HCT116 (cell line): ENCODE measurements at regions not wholly inside any gene's neighbourhood (a gene's known extent, or its start where the extent isn't known, plus 50 kb on each side); places are given as distances from the start of the nearest gene placed in this dataset.

ENCODE experiments used
- ATAC-seq: fragments of 200-7000 bp; cut with Tn5 transposase; 2 replicates; pipeline ENCODE4 v1.9.1; 2020; ENCODE audit warnings: mild to moderate bottlenecking, moderate library complexity
- BruUV-seq: library from RNA; stranded (reverse); fragments of 400-500 nt; replicated peaks from 2 replicates; lab custom pipeline; 2021; lab: Mats Ljungman, UMichigan
- CTCF ChIA-PET: fragments of 300-600 bp; sonication (Branson Sonifier 250); formaldehyde crosslinking; loops from one replicate; lab custom pipeline; 2021; ENCODE audit warnings: antibody characterized with exemption; lab: Charles Lee
- POLR2A ChIA-PET: fragments of 300-600, 350-600 bp; sonication (Branson Sonifier 250); formaldehyde crosslinking; loops from one replicate; lab custom pipeline; 2021; ENCODE audit warnings: antibody characterized with exemption; lab: Charles Lee
- RAD21 ChIA-PET, 2 experiments: fragments of 300-600 bp; sonication (Branson Sonifier 250); formaldehyde crosslinking; loops; one replicate each; lab custom pipeline; 2023; ENCODE audit warnings: low total read pairs in 2 of 2; ENCODE audit not compliant: uncharacterized antibody in 2 of 2, unreplicated experiment in 2 of 2, low non-redundant PET in 1 of 2; lab: Charles Lee
- DNase-seq: peaks from one replicate; pipeline ENCODE4 v3.0.0-alpha.2; 2010; ENCODE audit warnings: low read depth, low spot score
- H2AFZ ChIP-seq: fragments of 200-600 bp; shearing (Covaris generic), sonication (generic); 2 replicates; pipeline ENCODE4 v1.6.1; 2017; ENCODE audit warnings: low read depth, mixed run types, mixed read lengths, antibody characterized with exemption, low read length; ENCODE audit not compliant: poor library complexity, severe bottlenecking
- H3K27ac ChIP-seq: 2 replicates; pipeline ENCODE4 v1.5.1; 2012; ENCODE audit warnings: low read depth, low read length
- H3K27me3 ChIP-seq: fragments of 200-600 bp; sonication (generic); 2 replicates; pipeline ENCODE4 v1.6.1; 2016; ENCODE audit warnings: mixed run types, low read length, mixed read lengths; ENCODE audit not compliant: insufficient read depth
- H3K36me3 ChIP-seq, 2 experiments: fragments of 200-500 bp in 1 of 2; fragments of 200-600 bp in 1 of 2; sonication (Bioruptor generic) in 1 of 2; sonication (generic) in 1 of 2; 2 replicates each; pipeline versions ENCODE4 v1.5.1 to v1.6.1; 2014 to 2016; ENCODE audit warnings: low read length in 2 of 2, inconsistent platforms in 1 of 2, mixed read lengths in 1 of 2, mixed run types in 1 of 2; ENCODE audit not compliant: insufficient read depth in 2 of 2, control insufficient read depth in 1 of 2
- H3K4me1 ChIP-seq, 2 experiments: fragments of 200-600 bp in 1 of 2; sonication (generic) in 1 of 2; 2 replicates each; pipeline versions ENCODE4 v1.5.1 to v1.6.1; 2012 to 2017; ENCODE audit warnings: low read length in 2 of 2, inconsistent platforms in 1 of 2, mild to moderate bottlenecking in 1 of 2, mixed read lengths in 1 of 2, mixed run types in 1 of 2, moderate library complexity in 1 of 2; ENCODE audit not compliant: insufficient read depth in 2 of 2, control insufficient read depth in 1 of 2
- H3K4me2 ChIP-seq: fragments of 200-600 bp; sonication (generic); 2 replicates; pipeline ENCODE4 v1.6.1; 2017; ENCODE audit warnings: mixed run types, low read length, mixed read lengths
- H3K4me3 ChIP-seq, 2 experiments: fragments of 200-600 bp in 1 of 2; sonication (generic) in 1 of 2; replicated peaks in 1 of 2; 2 replicates each; pipeline ENCODE4 v1.5.1; 2011 to 2016; ENCODE audit warnings: low read length in 2 of 2, control low read depth in 1 of 2, low read depth in 1 of 2, mild to moderate bottlenecking in 1 of 2, mixed read lengths in 1 of 2, mixed run types in 1 of 2
- H3K79me2 ChIP-seq: fragments of 200-600 bp; sonication (generic); 2 replicates; pipeline ENCODE4 v1.6.1; 2017; ENCODE audit warnings: mild to moderate bottlenecking, mixed run types, low read length, moderate library complexity, mixed read lengths; ENCODE audit not compliant: insufficient read depth
- H3K9ac ChIP-seq: fragments of 200-600 bp; sonication (generic); 2 replicates; pipeline ENCODE4 v1.6.1; 2016; ENCODE audit warnings: low read length, mixed read lengths
- H3K9me2 ChIP-seq: fragments of 200-600 bp; sonication (generic), shearing (Covaris generic); 2 replicates; pipeline ENCODE4 v1.6.1; 2017; ENCODE audit warnings: mixed run types, mild to moderate bottlenecking, moderate library complexity; ENCODE audit not compliant: insufficient read depth
- H3K9me3 ChIP-seq, 2 experiments: fragments of 200-500 bp in 1 of 2; fragments of 200-600 bp in 1 of 2; sonication (Bioruptor generic) in 1 of 2; sonication (generic) in 1 of 2; 2 replicates each; pipeline ENCODE4 v1.6.1; 2014 to 2017; ENCODE audit warnings: low read length in 2 of 2, mixed read lengths in 2 of 2, inconsistent platforms in 1 of 2, low read depth in 1 of 2, mild to moderate bottlenecking in 1 of 2, mixed run types in 1 of 2, moderate library complexity in 1 of 2; ENCODE audit not compliant: control insufficient read depth in 1 of 2, insufficient read depth in 1 of 2
- H4K20me1 ChIP-seq: fragments of 200-600 bp; sonication (generic), shearing (Covaris generic); 2 replicates; pipeline ENCODE4 v1.6.1; 2017; ENCODE audit warnings: mixed run types, mild to moderate bottlenecking, moderate library complexity; ENCODE audit not compliant: insufficient read depth
- EGR1 ChIP-seq: IDR thresholded peaks from 2 replicates; pipeline ENCODE4 v1.6.1; 2012; ENCODE audit warnings: low read depth
- ELF1 ChIP-seq: IDR thresholded peaks from 2 replicates; pipeline ENCODE4 v1.6.1; 2012; ENCODE audit warnings: low read depth, borderline replicate concordance
- EZH2 ChIP-seq: fragments of 200-600 bp; sonication (generic); IDR thresholded peaks from 2 replicates; pipeline ENCODE4 v1.6.1; 2017; ENCODE audit warnings: antibody characterized with exemption, mixed run types
- EZH2phosphoT487 ChIP-seq: fragments of 200-600 bp; IDR thresholded peaks from 2 replicates; pipeline ENCODE4 v1.6.1; 2018; ENCODE audit warnings: antibody characterized with exemption, borderline replicate concordance
- JUND ChIP-seq: IDR thresholded peaks from 2 replicates; pipeline ENCODE4 v1.6.1; 2012
- POLR2AphosphoS5 ChIP-seq: IDR thresholded peaks from 2 replicates; pipeline ENCODE4 v1.6.1; 2011; ENCODE audit warnings: mild to moderate bottlenecking, low read depth, low read length, moderate library complexity
- RAD21 ChIP-seq: IDR thresholded peaks from 2 replicates; pipeline ENCODE4 v1.6.1; 2012; ENCODE audit warnings: low read depth, mild to moderate bottlenecking
- SIN3A ChIP-seq: IDR thresholded peaks from 2 replicates; pipeline ENCODE4 v1.6.1; 2012; ENCODE audit warnings: low read depth
- SRF ChIP-seq: IDR thresholded peaks from 2 replicates; pipeline ENCODE4 v1.6.1; 2012; ENCODE audit warnings: low read depth
- TCF7L2 ChIP-seq: IDR thresholded peaks from 2 replicates; pipeline ENCODE4 v1.7.0; 2011; ENCODE audit warnings: borderline replicate concordance, inconsistent platforms; ENCODE audit not compliant: insufficient read depth, insufficient read length; ENCODE audit errors: extremely low read depth
- YY1 ChIP-seq: IDR thresholded peaks from 2 replicates; pipeline ENCODE4 v1.6.1; 2011; ENCODE audit warnings: low read length, low read depth, moderate library complexity, mild to moderate bottlenecking; ENCODE audit not compliant: insufficient replicate concordance; ENCODE audit errors: extremely low read depth
- ZFX ChIP-seq: fragments of 450-650 bp; IDR thresholded peaks from 2 replicates; pipeline ENCODE4 v1.6.1; 2017
- intact Hi-C: fragments of 100-400 bp; cut with micrococcal nuclease; formaldehyde crosslinking; loops from 2 replicates; pipeline ENCODE4 v1.10.0; 2022
- TF ChIP-seq, protein P1 (sequence below): IDR thresholded peaks from 2 replicates; pipeline ENCODE4 v1.6.1; 2012
- TF ChIP-seq, protein P2 (sequence below): IDR thresholded peaks from 2 replicates; pipeline ENCODE4 v1.6.1; 2011; ENCODE audit warnings: mild to moderate bottlenecking, low read length, moderate library complexity; ENCODE audit not compliant: insufficient replicate concordance; ENCODE audit errors: extremely low read depth
- TF ChIP-seq, protein P3 (sequence below): IDR thresholded peaks from 2 replicates; pipeline ENCODE4 v1.6.1; 2012
- TF ChIP-seq, protein P4 (sequence below), 3 experiments: fragments of 200-600 bp in 1 of 3; sonication (generic) in 1 of 3; IDR thresholded peaks in 2 of 3; conservative IDR thresholded peaks in 1 of 3; 2 replicates each; pipeline ENCODE4 v1.5.1; 2012 to 2017; ENCODE audit warnings: low read depth in 2 of 3, low read length in 2 of 3, antibody characterized with exemption in 1 of 3, borderline replicate concordance in 1 of 3, control low read depth in 1 of 3, mild to moderate bottlenecking in 1 of 3, mixed read lengths in 1 of 3, mixed run types in 1 of 3, moderate library complexity in 1 of 3; ENCODE audit not compliant: insufficient read depth in 1 of 3

DNA sequence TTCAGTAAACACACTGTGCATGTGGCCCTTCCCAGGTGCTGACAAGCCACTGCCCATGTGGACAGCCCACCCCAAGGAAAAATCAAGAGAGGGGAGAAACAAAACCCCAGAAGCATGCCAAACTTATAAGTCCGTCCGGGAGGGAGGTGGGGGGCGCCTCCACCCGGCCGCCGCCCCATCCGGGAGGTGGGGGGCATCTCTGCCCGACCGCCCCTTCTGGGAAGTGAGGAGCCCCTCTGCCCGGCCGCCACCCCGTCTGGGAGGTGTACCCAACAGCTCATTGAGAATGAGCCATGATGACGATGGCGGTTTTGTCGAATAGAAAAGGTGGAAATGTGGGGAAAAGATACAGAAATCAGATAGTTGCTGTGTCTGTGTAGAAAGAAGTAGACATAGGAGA, 53.8 kb upstream of the C2CD4B start:
- Histone ChIP-seq H4K20me1 (no peaks in the 10 kb centered on the region), H3K4me2 (no peak overlapping the region), H3K4me1 (no peaks in the 10 kb centered on the region), H3K36me3 (no peaks in the 10 kb centered on the region), H3K4me3 (no peak overlapping the region), H3K9ac (no peak overlapping the region), H3K9me3 (peaks cover 4 to 9% of the 10 kb centered on the region in 2 experiments; a peak in 2 of 4 replicates), H3K9me2 (no peaks in the 10 kb centered on the region), H3K79me2 (no peaks in the 10 kb centered on the region), H3K27me3 (no peaks in the 10 kb centered on the region), H2AFZ (no peak overlapping the region), H3K27ac (no peak overlapping the region)
- intact Hi-C loops, result no loop called here
- RAD21 ChIA-PET, result interaction anchor here in 1 of 2 experiments (0.7 kb wide), 1 partner anchor 16 kb away, joined by 3 read pairs; no protein-coding TSS in a partner anchor
- POLR2A ChIA-PET, result no interaction called here
- CTCF ChIA-PET, result no interaction called here
- no peak for ATAC-seq
- no TSS peak for BruUV-seq
- TF ChIP-seq ZFX (no peak), EGR1 (no peak), RAD21 (no peak), TCF7L2 (no peak), SRF (no peak), ELF1 (no peak), POLR2AphosphoS5 (no peak), SIN3A (no peak), EZH2phosphoT487 (no peak), JUND (no peak), YY1 (no peak), EZH2 (no peak)
- TF ChIP-seq, protein P1, sequence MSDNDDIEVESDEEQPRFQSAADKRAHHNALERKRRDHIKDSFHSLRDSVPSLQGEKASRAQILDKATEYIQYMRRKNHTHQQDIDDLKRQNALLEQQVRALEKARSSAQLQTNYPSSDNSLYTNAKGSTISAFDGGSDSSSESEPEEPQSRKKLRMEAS, result no peak
- TF ChIP-seq, protein P2, sequence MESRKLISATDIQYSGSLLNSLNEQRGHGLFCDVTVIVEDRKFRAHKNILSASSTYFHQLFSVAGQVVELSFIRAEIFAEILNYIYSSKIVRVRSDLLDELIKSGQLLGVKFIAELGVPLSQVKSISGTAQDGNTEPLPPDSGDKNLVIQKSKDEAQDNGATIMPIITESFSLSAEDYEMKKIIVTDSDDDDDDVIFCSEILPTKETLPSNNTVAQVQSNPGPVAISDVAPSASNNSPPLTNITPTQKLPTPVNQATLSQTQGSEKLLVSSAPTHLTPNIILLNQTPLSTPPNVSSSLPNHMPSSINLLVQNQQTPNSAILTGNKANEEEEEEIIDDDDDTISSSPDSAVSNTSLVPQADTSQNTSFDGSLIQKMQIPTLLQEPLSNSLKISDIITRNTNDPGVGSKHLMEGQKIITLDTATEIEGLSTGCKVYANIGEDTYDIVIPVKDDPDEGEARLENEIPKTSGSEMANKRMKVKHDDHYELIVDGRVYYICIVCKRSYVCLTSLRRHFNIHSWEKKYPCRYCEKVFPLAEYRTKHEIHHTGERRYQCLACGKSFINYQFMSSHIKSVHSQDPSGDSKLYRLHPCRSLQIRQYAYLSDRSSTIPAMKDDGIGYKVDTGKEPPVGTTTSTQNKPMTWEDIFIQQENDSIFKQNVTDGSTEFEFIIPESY, result no peak
- TF ChIP-seq, protein P3, sequence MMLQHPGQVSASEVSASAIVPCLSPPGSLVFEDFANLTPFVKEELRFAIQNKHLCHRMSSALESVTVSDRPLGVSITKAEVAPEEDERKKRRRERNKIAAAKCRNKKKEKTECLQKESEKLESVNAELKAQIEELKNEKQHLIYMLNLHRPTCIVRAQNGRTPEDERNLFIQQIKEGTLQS, result no peak
- TF ChIP-seq, protein P4, sequence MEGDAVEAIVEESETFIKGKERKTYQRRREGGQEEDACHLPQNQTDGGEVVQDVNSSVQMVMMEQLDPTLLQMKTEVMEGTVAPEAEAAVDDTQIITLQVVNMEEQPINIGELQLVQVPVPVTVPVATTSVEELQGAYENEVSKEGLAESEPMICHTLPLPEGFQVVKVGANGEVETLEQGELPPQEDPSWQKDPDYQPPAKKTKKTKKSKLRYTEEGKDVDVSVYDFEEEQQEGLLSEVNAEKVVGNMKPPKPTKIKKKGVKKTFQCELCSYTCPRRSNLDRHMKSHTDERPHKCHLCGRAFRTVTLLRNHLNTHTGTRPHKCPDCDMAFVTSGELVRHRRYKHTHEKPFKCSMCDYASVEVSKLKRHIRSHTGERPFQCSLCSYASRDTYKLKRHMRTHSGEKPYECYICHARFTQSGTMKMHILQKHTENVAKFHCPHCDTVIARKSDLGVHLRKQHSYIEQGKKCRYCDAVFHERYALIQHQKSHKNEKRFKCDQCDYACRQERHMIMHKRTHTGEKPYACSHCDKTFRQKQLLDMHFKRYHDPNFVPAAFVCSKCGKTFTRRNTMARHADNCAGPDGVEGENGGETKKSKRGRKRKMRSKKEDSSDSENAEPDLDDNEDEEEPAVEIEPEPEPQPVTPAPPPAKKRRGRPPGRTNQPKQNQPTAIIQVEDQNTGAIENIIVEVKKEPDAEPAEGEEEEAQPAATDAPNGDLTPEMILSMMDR (IDR thresholded peaks at IDR 0.05 in 2 of 3, conservative IDR thresholded peaks at IDR 0.05 in 1 of 3; ENCODE audit: borderline replicate concordance in 1 of 3, insufficient read depth in 1 of 3, low read depth in 2 of 3, low read length in 2 of 3), result no peak
- DNase-seq, result no peak
